Rectal smooth muscle tissue (tissue), 1 donor: ENCODE measurements at regions not wholly inside any gene's neighbourhood (a gene's known extent, or its start where the extent isn't known, plus 50 kb on each side); places are given as distances from the start of the nearest gene placed in this dataset.

Experiments
- H3K27ac ChIP-seq: one replicate; pipeline ENCODE4 v1.7.0; 2013; ENCODE audit warnings: low read depth, low read length, inconsistent platforms
- H3K27me3 ChIP-seq: one replicate; pipeline ENCODE4 v1.7.0; 2013; ENCODE audit warnings: low read length; ENCODE audit not compliant: control insufficient read depth, insufficient read depth
- H3K36me3 ChIP-seq: one replicate; pipeline ENCODE4 v1.7.0; 2013; ENCODE audit warnings: low read length; ENCODE audit not compliant: control insufficient read depth, insufficient read depth
- H3K4me1 ChIP-seq: one replicate; pipeline ENCODE4 v1.7.0; 2013; ENCODE audit warnings: low read length; ENCODE audit not compliant: control insufficient read depth, insufficient read depth
- H3K4me3 ChIP-seq: one replicate; pipeline ENCODE4 v1.7.0; 2013; ENCODE audit warnings: low read length
- H3K9ac ChIP-seq: one replicate; pipeline ENCODE4 v1.7.0; 2013; ENCODE audit warnings: low read length

- no peak overlapping the region for H3K27ac ChIP-seq
- H3K36me3 ChIP-seq: no peaks in the 10 kb centered on the region
- no peak overlapping the region for H3K9ac ChIP-seq
- H3K4me3 ChIP-seq: no peak overlapping the region
- H3K4me1 ChIP-seq: no peaks in the 10 kb centered on the region
- no peaks in the 10 kb centered on the region for H3K27me3 ChIP-seq
Measured at GRCh38 chr4:19650903-19651864, 600.5 kb upstream of the SLIT2 start.

- Histone ChIP-seq H3K36me3 (no peaks in the 10 kb centered on the region), H3K27me3 (no peaks in the 10 kb centered on the region), H3K9ac (no peak overlapping the region), H3K4me1 (no peaks in the 10 kb centered on the region), H3K27ac (no peak overlapping the region), H3K4me3 (no peak overlapping the region)
Measured at GRCh38 chr4:19645589-19645988, 606.1 kb upstream of the SLIT2 start.

- no peak overlapping the region for H3K27ac ChIP-seq
- no peaks in the 10 kb centered on the region for H3K4me1 ChIP-seq
- H3K9ac ChIP-seq: no peak overlapping the region
- no peak overlapping the region for H3K4me3 ChIP-seq
- H3K27me3 ChIP-seq: no peaks in the 10 kb centered on the region
- no peaks in the 10 kb centered on the region for H3K36me3 ChIP-seq
Measured at GRCh38 chr4:19636451-19636850, 615.3 kb upstream of the SLIT2 start.

- Histone ChIP-seq H3K4me3 (no peak overlapping the region), H3K27ac (no peak overlapping the region), H3K4me1 (peaks cover 4% of the 10 kb centered on the region), H3K9ac (no peak overlapping the region), H3K27me3 (no peaks in the 10 kb centered on the region), H3K36me3 (no peaks in the 10 kb centered on the region)
Measured at GRCh38 chr4:19631814-19632213, 619.9 kb upstream of the SLIT2 start.

GRCh38 chr4:19623866-19624265 is 627.8 kb upstream of the SLIT2 start:
- Histone ChIP-seq H3K36me3 (no peaks in the 10 kb centered on the region), H3K27ac (no peak overlapping the region), H3K27me3 (no peaks in the 10 kb centered on the region), H3K9ac (no peak overlapping the region), H3K4me3 (no peak overlapping the region), H3K4me1 (no peaks in the 10 kb centered on the region)

- Histone ChIP-seq H3K27me3 (no peaks in the 10 kb centered on the region), H3K4me3 (no peak overlapping the region), H3K4me1 (no peaks in the 10 kb centered on the region), H3K27ac (no peak overlapping the region), H3K9ac (no peak overlapping the region), H3K36me3 (no peaks in the 10 kb centered on the region)
Measured at GRCh38 chr4:19615086-19615689, 636.5 kb upstream of the SLIT2 start.

- Histone ChIP-seq H3K27ac (no peak overlapping the region), H3K27me3 (no peaks in the 10 kb centered on the region), H3K36me3 (no peaks in the 10 kb centered on the region), H3K4me1 (no peaks in the 10 kb centered on the region), H3K9ac (no peak overlapping the region), H3K4me3 (no peak overlapping the region)
Measured at GRCh38 chr4:19614171-19614570, 637.5 kb upstream of the SLIT2 start.

- H3K36me3 ChIP-seq: no peaks in the 10 kb centered on the region
- no peak overlapping the region for H3K9ac ChIP-seq
- H3K27ac ChIP-seq: no peak overlapping the region
- no peaks in the 10 kb centered on the region for H3K27me3 ChIP-seq
- no peaks in the 10 kb centered on the region for H3K4me1 ChIP-seq
- no peak overlapping the region for H3K4me3 ChIP-seq
Measured at GRCh38 chr4:19596342-19596741, 655.4 kb upstream of the SLIT2 start.

GRCh38 chr4:19592391-19592790 is 659.3 kb upstream of the SLIT2 start:
- Histone ChIP-seq H3K4me1 (no peaks in the 10 kb centered on the region), H3K36me3 (no peaks in the 10 kb centered on the region), H3K27ac (no peak overlapping the region), H3K27me3 (no peaks in the 10 kb centered on the region), H3K4me3 (no peak overlapping the region), H3K9ac (no peak overlapping the region)

- no peak overlapping the region for H3K9ac ChIP-seq
- no peaks in the 10 kb centered on the region for H3K27me3 ChIP-seq
- no peak overlapping the region for H3K27ac ChIP-seq
- H3K36me3 ChIP-seq: no peaks in the 10 kb centered on the region
- no peak overlapping the region for H3K4me3 ChIP-seq
- H3K4me1 ChIP-seq: no peaks in the 10 kb centered on the region
Measured at GRCh38 chr4:19583827-19584569, 667.7 kb upstream of the SLIT2 start.

GRCh38 chr4:19580095-19580494 is 671.6 kb upstream of the SLIT2 start:
- Histone ChIP-seq H3K4me1 (no peaks in the 10 kb centered on the region), H3K36me3 (no peaks in the 10 kb centered on the region), H3K27ac (no peak overlapping the region), H3K4me3 (no peak overlapping the region), H3K27me3 (no peaks in the 10 kb centered on the region), H3K9ac (no peak overlapping the region)

GRCh38 chr4:19579608-19580007 is 672.1 kb upstream of the SLIT2 start:
- no peak overlapping the region for H3K27ac ChIP-seq

More at GRCh38 chr4:19579608-19580007, 672.1 kb upstream of the SLIT2 start:
- H3K9ac ChIP-seq: no peak overlapping the region
- H3K4me3 ChIP-seq: no peak overlapping the region
- H3K36me3 ChIP-seq: no peaks in the 10 kb centered on the region
- H3K4me1 ChIP-seq: no peaks in the 10 kb centered on the region
- no peaks in the 10 kb centered on the region for H3K27me3 ChIP-seq
